GM19452 (cell line): ENCODE measurements at regions not wholly inside any gene's neighbourhood (a gene's known extent, or its start where the extent isn't known, plus 50 kb on each side); places are given as distances from the start of the nearest gene placed in this dataset.

Source experiments
- ATAC-seq: cut with Tn5 transposase; IDR thresholded peaks from one replicate; pipeline ENCODE4 v1.9.1; 2021; ENCODE audit not compliant: unreplicated experiment

DNA sequence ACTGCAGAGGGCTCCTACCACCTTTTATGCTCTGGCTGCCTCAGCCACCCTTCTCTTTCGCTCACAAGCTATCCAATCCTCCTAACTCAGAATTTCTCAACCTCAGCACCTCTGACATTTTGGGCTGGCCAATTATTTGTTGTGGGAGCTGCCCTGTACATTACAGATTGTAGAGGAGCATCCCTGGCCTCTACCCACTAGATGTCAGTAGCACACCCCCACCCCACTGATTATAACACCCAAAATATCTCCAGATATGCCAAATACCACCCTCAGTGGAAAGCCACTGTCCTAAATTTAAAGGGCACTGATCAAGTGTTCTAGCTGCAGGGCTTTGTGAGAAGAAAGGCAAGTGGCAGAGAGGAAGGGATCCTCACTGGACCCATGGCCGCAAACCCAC is 443.1 kb downstream of the SOX6 start:
- no peak for ATAC-seq
